B cell (primary cell): ENCODE measurements at regions not wholly inside any gene's neighbourhood (a gene's known extent, or its start where the extent isn't known, plus 50 kb on each side); places are given as distances from the start of the nearest gene placed in this dataset.

ENCODE experiments used
- ATAC-seq: fragments of 200-7000 bp; cut with Tn5 transposase; one replicate; pipeline ENCODE4 v1.10.0; 2021; ENCODE audit warnings: low read depth, mild to moderate bottlenecking, moderate number of reproducible peaks, moderate library complexity
- CTCF ChIA-PET: fragments of 350-600 bp; sonication (Branson Sonifier 250); formaldehyde crosslinking; loops from one replicate; lab custom pipeline; 2021; ENCODE audit warnings: antibody characterized with exemption, inconsistent platforms; lab: Charles Lee
- POLR2A ChIA-PET: fragments of 350-600 bp; sonication (Branson Sonifier 250); formaldehyde crosslinking; loops from one replicate; lab custom pipeline; 2021; ENCODE audit warnings: antibody characterized with exemption; lab: Charles Lee
- DNase-seq: peaks from one replicate; pipeline ENCODE4 v3.0.0; 2013
- H2AFZ ChIP-seq: 2 replicates; pipeline ENCODE4 v1.6.1; 2012; ENCODE audit warnings: mild to moderate bottlenecking, low read depth, low read length; ENCODE audit not compliant: insufficient read depth, poor library complexity, severe bottlenecking
- H3K27ac ChIP-seq, 2 donors: 1 replicate in 1 of 2; 2 replicates in 1 of 2; pipeline ENCODE4 v1.5.1; 2012 to 2013; ENCODE audit warnings: low read length in 2 of 2, mild to moderate bottlenecking in 2 of 2, moderate library complexity in 1 of 2
- H3K27me3 ChIP-seq, 4 experiments: fragments of 200-600 bp in 1 of 4; sonication (generic) in 1 of 4; replicated peaks in 1 of 4; 1 replicate in 2 of 4; 2 replicates in 2 of 4; pipeline versions ENCODE4 v1.6.1 to v1.7.0; 2013 to 2016; ENCODE audit warnings: low read length in 3 of 4, mild to moderate bottlenecking in 2 of 4, mixed read lengths in 1 of 4, moderate library complexity in 1 of 4; ENCODE audit not compliant: insufficient read depth in 4 of 4, control insufficient read depth in 3 of 4; ENCODE audit errors: control extremely low read depth in 1 of 4
- H3K36me3 ChIP-seq, 2 experiments: replicated peaks in 1 of 2; 1 replicate in 1 of 2; 2 replicates in 1 of 2; pipeline versions ENCODE4 v1.6.1 to v1.7.1; 2013; ENCODE audit warnings: low read length in 1 of 2; ENCODE audit not compliant: insufficient read depth in 2 of 2, control insufficient read depth in 1 of 2; ENCODE audit errors: control extremely low read depth in 1 of 2, extremely low read depth in 1 of 2
- H3K4me1 ChIP-seq, 2 donors: fragments of 200-600 bp in 1 of 2; sonication (generic) in 1 of 2; 1 replicate in 1 of 2; 2 replicates in 1 of 2; pipeline versions ENCODE4 v1.5.1 to v1.6.1; 2013 to 2017; ENCODE audit warnings: low read length in 2 of 2; ENCODE audit not compliant: control insufficient read depth in 2 of 2, insufficient read depth in 2 of 2
- H3K4me2 ChIP-seq: replicated peaks from 2 replicates; pipeline ENCODE3; 2012; ENCODE audit warnings: mild to moderate bottlenecking, low read depth, low read length; ENCODE audit not compliant: poor library complexity, severe bottlenecking
- H3K4me3 ChIP-seq, 5 experiments: fragments of 200-600 bp in 1 of 5; sonication (generic) in 1 of 5; 1 replicate in 3 of 5; 2 replicates in 2 of 5; pipeline versions ENCODE4 v1.5.1 to v1.7.0; 2011 to 2016; ENCODE audit warnings: low read length in 4 of 5, mild to moderate bottlenecking in 4 of 5, low read depth in 2 of 5, control low read depth in 1 of 5, moderate library complexity in 1 of 5; ENCODE audit not compliant: insufficient read depth in 1 of 5; ENCODE audit errors: control extremely low read depth in 1 of 5, extremely low read depth in 1 of 5
- H3K79me2 ChIP-seq: fragments of 200-600 bp; sonication (generic); one replicate; pipeline ENCODE4 v1.6.0; 2016; ENCODE audit warnings: low read length; ENCODE audit not compliant: control insufficient read depth, insufficient read depth
- H3K9ac ChIP-seq: fragments of 200-600 bp; sonication (generic); 2 replicates; pipeline ENCODE4 v1.6.1; 2017; ENCODE audit warnings: mild to moderate bottlenecking, low read length, moderate library complexity
- H3K9me3 ChIP-seq, 3 donors: one replicate each; pipeline versions ENCODE4 v1.6.1 to v1.7.1; 2013; ENCODE audit warnings: low read length in 2 of 3; ENCODE audit not compliant: control insufficient read depth in 2 of 3, insufficient read depth in 1 of 3; ENCODE audit errors: control extremely low read depth in 1 of 3
- H4K20me1 ChIP-seq: 2 replicates; pipeline ENCODE4 v1.6.0; 2012; ENCODE audit warnings: mild to moderate bottlenecking, low read length; ENCODE audit not compliant: insufficient read depth, control insufficient read depth, poor library complexity, severe bottlenecking
- H3K27ac Mint-ChIP-seq: one replicate; pipeline ENCODE4 v1.8.0; 2021; ENCODE audit warnings: mixed read lengths
- H3K27me3 Mint-ChIP-seq: one replicate; pipeline ENCODE4 v1.8.0; 2021; ENCODE audit warnings: mixed read lengths
- H3K4me1 Mint-ChIP-seq: one replicate; pipeline ENCODE4 v1.8.0; 2021; ENCODE audit warnings: mixed read lengths
- H3K4me3 Mint-ChIP-seq: one replicate; pipeline ENCODE4 v1.8.0; 2021; ENCODE audit warnings: mixed read lengths
- H3K9me3 Mint-ChIP-seq: one replicate; pipeline ENCODE4 v1.8.0; 2022; ENCODE audit warnings: mixed read lengths; ENCODE audit not compliant: insufficient read depth
- EZH2 ChIP-seq: IDR thresholded peaks from 2 replicates; pipeline ENCODE4 v1.6.1; 2012; ENCODE audit warnings: borderline replicate concordance, low read depth, mild to moderate bottlenecking, moderate library complexity, low read length; ENCODE audit not compliant: insufficient read depth, poor library complexity, severe bottlenecking
- WGBS: methylation state at CpG from one replicate; pipeline ENCODE4 v1.1.5; 2013; ENCODE audit warnings: missing lambda C conversion rate; ENCODE audit not compliant: insufficient coverage; 5-methylcytosine and 5-hydroxymethylcytosine counted together
- intact Hi-C: fragments of 100-400 bp; cut with micrococcal nuclease; formaldehyde crosslinking; loops from one replicate; pipeline ENCODE4 v1.10.0; 2022
- TF ChIP-seq, protein P1 (sequence below): fragments of 200-600 bp; IDR thresholded peaks from one replicate; pipeline ENCODE4 v1.8.0; 2022; ENCODE audit warnings: antibody characterized with exemption, mild to moderate bottlenecking

- POLR2A ChIA-PET = no interaction called here
- CTCF ChIA-PET = interaction anchor here (0.6 to 1.1 kb wide), 5 partner anchors 9 to 1953 kb away, joined by 3 to 6 read pairs (median 3); no protein-coding TSS in a partner anchor
- Histone ChIP-seq H3K36me3 (peaks cover 0 to 11% of the 10 kb centered on the region in 2 experiments), H3K9me3 (no peaks in the 10 kb centered on the region), H3K4me1 (peaks cover 14 to 16% of the 10 kb centered on the region in 2 donors), H4K20me1 (no peaks in the 10 kb centered on the region), H2AFZ (no peak overlapping the region), H3K4me2 (no peak overlapping the region), H3K9ac (no peak overlapping the region), H3K79me2 (no peaks in the 10 kb centered on the region), H3K27ac (no peak overlapping the region), H3K27me3 (no peaks in the 10 kb centered on the region), H3K4me3 (no peak overlapping the region)
- H3K4me1 Mint-ChIP-seq = peaks cover 23% of the 10 kb centered on the region
- H3K9me3 Mint-ChIP-seq = no peaks in the 10 kb centered on the region
- WGBS = 100% methylated on average over 1 of the region's 3 CpGs
- TF ChIP-seq, protein P1, sequence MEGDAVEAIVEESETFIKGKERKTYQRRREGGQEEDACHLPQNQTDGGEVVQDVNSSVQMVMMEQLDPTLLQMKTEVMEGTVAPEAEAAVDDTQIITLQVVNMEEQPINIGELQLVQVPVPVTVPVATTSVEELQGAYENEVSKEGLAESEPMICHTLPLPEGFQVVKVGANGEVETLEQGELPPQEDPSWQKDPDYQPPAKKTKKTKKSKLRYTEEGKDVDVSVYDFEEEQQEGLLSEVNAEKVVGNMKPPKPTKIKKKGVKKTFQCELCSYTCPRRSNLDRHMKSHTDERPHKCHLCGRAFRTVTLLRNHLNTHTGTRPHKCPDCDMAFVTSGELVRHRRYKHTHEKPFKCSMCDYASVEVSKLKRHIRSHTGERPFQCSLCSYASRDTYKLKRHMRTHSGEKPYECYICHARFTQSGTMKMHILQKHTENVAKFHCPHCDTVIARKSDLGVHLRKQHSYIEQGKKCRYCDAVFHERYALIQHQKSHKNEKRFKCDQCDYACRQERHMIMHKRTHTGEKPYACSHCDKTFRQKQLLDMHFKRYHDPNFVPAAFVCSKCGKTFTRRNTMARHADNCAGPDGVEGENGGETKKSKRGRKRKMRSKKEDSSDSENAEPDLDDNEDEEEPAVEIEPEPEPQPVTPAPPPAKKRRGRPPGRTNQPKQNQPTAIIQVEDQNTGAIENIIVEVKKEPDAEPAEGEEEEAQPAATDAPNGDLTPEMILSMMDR = no peak
- no peak for TF ChIP-seq EZH2
- H3K4me3 Mint-ChIP-seq = no peak overlapping the region
- ATAC-seq (no peak), DNase-seq (no peak)
- H3K27ac Mint-ChIP-seq = no peak overlapping the region
- no peaks in the 10 kb centered on the region for H3K27me3 Mint-ChIP-seq
- intact Hi-C loops = no loop called here
Observed at GRCh38 chr11:66787934-66788758, 55.1 kb upstream of the RCE1 start.

DNA sequence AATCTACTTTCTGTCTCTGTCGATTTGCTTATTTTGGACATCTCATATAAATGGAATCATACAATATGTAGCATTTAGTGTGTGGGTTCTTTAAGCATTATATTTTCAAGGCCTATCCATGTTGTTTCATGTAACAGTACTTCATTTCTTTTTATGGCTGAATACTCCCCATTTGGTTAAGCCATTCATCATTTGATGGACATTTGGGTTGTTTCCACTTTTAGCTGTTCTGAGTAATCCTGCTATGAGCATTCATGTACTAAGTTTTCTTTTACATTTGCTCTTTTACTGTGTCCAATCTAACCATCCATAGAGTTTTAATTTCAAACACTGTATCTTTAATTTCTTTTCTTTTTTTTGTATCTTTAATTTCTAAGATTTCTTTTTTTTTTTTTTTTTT is 55.6 kb upstream of the SPTBN2 start:
- Mint-ChIP-seq H3K4me3 (no peak overlapping the region), H3K27ac (no peak overlapping the region), H3K4me1 (peaks cover 2% of the 10 kb centered on the region), H3K9me3 (no peaks in the 10 kb centered on the region), H3K27me3 (no peaks in the 10 kb centered on the region)
- Histone ChIP-seq H3K4me3 (no peak overlapping the region), H3K9me3 (no peaks in the 10 kb centered on the region), H3K27me3 (no peaks in the 10 kb centered on the region), H2AFZ (no peak overlapping the region), H3K4me2 (no peak overlapping the region), H3K79me2 (no peaks in the 10 kb centered on the region), H3K4me1 (no peaks in the 10 kb centered on the region), H3K9ac (no peak overlapping the region), H3K27ac (no peak overlapping the region), H4K20me1 (no peaks in the 10 kb centered on the region), H3K36me3 (peaks cover 0 to 11% of the 10 kb centered on the region in 2 experiments)
- ChIA-PET CTCF (no interaction called here), POLR2A (no interaction called here)
- DNase-seq = no peak
- ATAC-seq = no peak
- intact Hi-C loops = loop anchor here (1.0 kb wide), 1 partner anchor 20 kb away; no protein-coding TSS in a partner anchor
- WGBS = no CpG with 5 or more reads among the region's 1 CpG
- TF ChIP-seq, protein P1 = no peak
- no peak for TF ChIP-seq EZH2
